NB4 (cell line): ENCODE measurements at regions not wholly inside any gene's neighbourhood (a gene's known extent, or its start where the extent isn't known, plus 50 kb on each side); places are given as distances from the start of the nearest gene placed in this dataset.
A peak's percentile ranks its signal among the peaks of the same experiment; 100 is the strongest.

Experiments
- DNase-seq: peaks from one replicate; pipeline ENCODE4 v3.0.0; 2010; ENCODE audit warnings: low read depth
- H3K4me3 ChIP-seq: one replicate; pipeline ENCODE4 v1.5.1; 2011; ENCODE audit warnings: mild to moderate bottlenecking, low read depth, low read length, moderate library complexity
- CTCF ChIP-seq: IDR thresholded peaks from one replicate; pipeline ENCODE4 v1.5.1; 2012; ENCODE audit warnings: low read depth, low read length
- MAX ChIP-seq: IDR thresholded peaks from 2 replicates; pipeline ENCODE4 v1.6.1; 2011; ENCODE audit warnings: low read depth, low read length
- MYC ChIP-seq: IDR thresholded peaks from 2 replicates; pipeline ENCODE4 v1.6.1; 2011; ENCODE audit warnings: low read depth, low read length
- POLR2A ChIP-seq: IDR thresholded peaks from 2 replicates; pipeline ENCODE4 v1.6.1; 2011; ENCODE audit warnings: mild to moderate bottlenecking; ENCODE audit not compliant: insufficient read length; ENCODE audit errors: extremely low read depth

DNA sequence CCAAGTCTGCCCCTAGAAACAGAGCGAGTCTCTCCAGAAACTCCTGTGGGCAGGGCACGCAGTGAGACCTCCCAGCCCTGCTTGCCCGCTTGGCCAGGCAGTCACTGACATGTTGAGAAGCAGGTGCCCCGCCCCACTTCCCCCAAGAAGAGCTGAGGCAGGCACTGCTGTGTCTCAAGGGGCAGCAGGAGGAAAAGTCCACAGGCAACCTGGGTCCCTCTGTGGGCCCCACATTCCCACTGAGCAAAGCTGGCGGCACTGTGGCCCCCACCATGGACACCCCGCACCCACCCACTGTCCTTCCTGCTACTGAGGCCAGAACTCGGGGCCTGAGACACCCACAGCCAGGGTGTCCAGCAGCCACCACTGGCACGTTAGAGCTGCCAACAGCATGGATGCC lies 137.3 kb upstream of the NKX1-1 start:
- DNase-seq = no peak
- no peak for TF ChIP-seq MAX
- no peak overlapping the region for H3K4me3 ChIP-seq

GRCh38 chr4:1542516-1543320 lies 136.5 kb upstream of the NKX1-1 start:
- DNase-seq = no peak
- TF ChIP-seq CTCF = no peak
- no peak overlapping the region for H3K4me3 ChIP-seq

DNA sequence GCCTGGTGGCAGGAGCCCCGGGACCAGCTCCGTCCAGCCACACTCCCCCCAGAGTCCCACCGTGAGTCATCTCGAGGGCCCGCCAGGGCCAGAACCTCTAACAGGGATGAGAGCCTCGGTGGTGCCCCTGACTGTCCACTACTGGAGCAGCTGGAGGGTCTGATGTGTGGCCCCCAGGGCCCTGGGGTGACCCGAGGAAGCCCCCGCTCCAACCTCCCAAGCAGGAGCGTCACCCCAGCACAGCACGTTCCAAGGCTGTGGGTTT lies 135.9 kb upstream of the NKX1-1 start:
- H3K4me3 ChIP-seq = no peak overlapping the region
- no peak for DNase-seq

GRCh38 chr4:1541449-1542225 lies 135.4 kb upstream of the NKX1-1 start:
- DNase-seq = no peak
- TF ChIP-seq CTCF = no peak
- TF ChIP-seq POLR2A = no peak
- no peak for TF ChIP-seq MYC
- TF ChIP-seq MAX = no peak
- no peak overlapping the region for H3K4me3 ChIP-seq

More for the DNA sequence above, 135.9 kb upstream of the NKX1-1 start:
- TF ChIP-seq MYC (no peak), MAX (no peak), POLR2A (no peak), CTCF (no peak)

DNA sequence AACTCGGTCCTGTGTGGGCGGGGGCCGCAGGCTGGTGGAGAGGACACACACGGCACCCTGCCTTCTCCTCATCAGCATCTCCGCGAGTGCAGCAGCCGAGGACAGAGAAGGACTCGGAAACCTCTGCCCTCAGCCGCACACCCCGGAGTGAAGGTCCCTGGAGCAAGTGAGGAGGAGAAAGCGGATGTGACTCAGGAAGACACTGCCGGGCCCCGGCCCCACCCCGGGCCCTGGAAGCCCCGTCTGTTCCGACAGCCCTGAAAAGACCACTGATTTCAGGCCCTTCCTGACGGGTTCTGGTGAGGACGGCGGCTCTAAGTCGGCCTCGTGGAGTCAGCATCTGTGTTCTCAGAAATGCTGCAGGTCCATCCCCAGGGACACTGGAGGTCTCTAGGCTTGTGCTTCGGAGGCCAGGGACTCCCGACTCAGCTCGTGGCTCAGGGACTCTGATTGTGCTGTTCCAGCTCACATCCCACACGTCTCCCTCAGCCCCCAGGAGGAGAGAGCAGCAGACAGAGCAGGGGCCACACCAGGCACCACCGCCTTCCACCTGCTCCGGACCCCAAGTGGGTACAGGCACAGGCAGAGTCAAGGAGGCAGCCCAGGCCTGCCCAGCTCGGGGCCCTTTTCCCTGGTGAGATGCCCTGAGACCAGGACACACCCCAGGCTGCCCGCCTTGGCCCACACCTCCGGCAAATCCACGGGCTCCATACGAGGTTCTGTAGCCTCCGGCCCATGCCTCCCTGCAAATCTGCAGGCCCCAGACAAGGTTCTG lies 134.5 kb upstream of the NKX1-1 start:
- H3K4me3 ChIP-seq = no peak overlapping the region
- TF ChIP-seq CTCF (no peak), MYC (no peak), MAX (no peak), POLR2A (no peak)
- DNase-seq = peak; percentile 45

GRCh38 chr4:1539859-1540600 lies 133.8 kb upstream of the NKX1-1 start:
- no peak for DNase-seq
- H3K4me3 ChIP-seq = no peak overlapping the region
- TF ChIP-seq MAX (no peak), MYC (no peak), POLR2A (no peak)
